ENCODE measurements at regions not wholly inside any gene's neighbourhood (a gene's known extent, or its start where the extent isn't known, plus 50 kb on each side); places are given as distances from the start of the nearest gene placed in this dataset.

- no peak for TF ChIP-seq CTCF (IDR thresholded peaks at IDR 0.05; ENCODE audit: insufficient read depth, low read depth, low read length, missing control alignments)
- H3K4me3 ChIP-seq (ENCODE audit: low read depth, low read length): no peak overlapping the region
- DNase-seq (ENCODE audit: low read depth): no peak
Measured at GRCh38 chr16:50446861-50447260, 78.1 kb upstream of the BRD7 start.

- TF ChIP-seq CTCF (IDR thresholded peaks at IDR 0.05; ENCODE audit: insufficient read depth, low read depth, low read length, missing control alignments): no peak
- DNase-seq (ENCODE audit: low read depth): no peak
- no peak overlapping the region for H3K4me3 ChIP-seq (ENCODE audit: low read depth, low read length)
Measured at GRCh38 chr16:50445621-50446555, 77.1 kb upstream of the BRD7 start.

- no peak for TF ChIP-seq CTCF (IDR thresholded peaks at IDR 0.05; ENCODE audit: insufficient read depth, low read depth, low read length, missing control alignments)
- peak; percentile 44 for DNase-seq (ENCODE audit: low read depth)
- H3K4me3 ChIP-seq (ENCODE audit: low read depth, low read length): no peak overlapping the region
Measured at GRCh38 chr16:50444526-50444925, 75.7 kb upstream of the BRD7 start.

- no peak overlapping the region for H3K4me3 ChIP-seq (ENCODE audit: low read depth, low read length)
- no peak for TF ChIP-seq CTCF (IDR thresholded peaks at IDR 0.05; ENCODE audit: insufficient read depth, low read depth, low read length, missing control alignments)
- DNase-seq (ENCODE audit: low read depth): no peak
Measured at GRCh38 chr16:50442221-50442620, 73.4 kb upstream of the BRD7 start.

GRCh38 chr16:50441486-50442157 is 72.8 kb upstream of the BRD7 start:
- TF ChIP-seq CTCF (IDR thresholded peaks at IDR 0.05; ENCODE audit: insufficient read depth, low read depth, low read length, missing control alignments): no peak
- H3K4me3 ChIP-seq (ENCODE audit: low read depth, low read length): no peak overlapping the region
- DNase-seq (ENCODE audit: low read depth): no peak

GRCh38 chr16:50440991-50441390 is 72.2 kb upstream of the BRD7 start:
- DNase-seq (ENCODE audit: low read depth): no peak
- TF ChIP-seq CTCF (IDR thresholded peaks at IDR 0.05; ENCODE audit: insufficient read depth, low read depth, low read length, missing control alignments): no peak
- no peak overlapping the region for H3K4me3 ChIP-seq (ENCODE audit: low read depth, low read length)

Measured in GM12865 (cell line).